ENCODE measurements at regions not wholly inside any gene's neighbourhood (a gene's known extent, or its start where the extent isn't known, plus 50 kb on each side); places are given as distances from the start of the nearest gene placed in this dataset.
"Not testable (repeated sequence)": the region's sequence is repeated elsewhere in the genome, so short reads cannot be mapped to it uniquely, and the experiment has no call there.

- DNase-seq (ENCODE audit: low read depth in 1 of 2, low spot score in 1 of 2) = no peak
Observed at GRCh38 chr5:159582756-159583541, 252.7 kb upstream of the IL12B start.

GRCh38 chr5:159586921-159587320 lies 256.6 kb upstream of the IL12B start:
- DNase-seq (ENCODE audit: low read depth in 1 of 2, low spot score in 1 of 2) = no peak

- no peak for DNase-seq (ENCODE audit: low read depth in 1 of 2, low spot score in 1 of 2)
Observed at GRCh38 chr5:159588941-159589340, 258.7 kb upstream of the IL12B start.

- no peak for DNase-seq (ENCODE audit: low read depth in 1 of 2, low spot score in 1 of 2)
Observed at GRCh38 chr5:159593518-159594073, 263.3 kb upstream of the IL12B start.

GRCh38 chr5:159595561-159595960 lies 265.3 kb upstream of the IL12B start:
- not testable (repeated sequence) for DNase-seq (ENCODE audit: low read depth in 1 of 2, low spot score in 1 of 2)

- no peak for DNase-seq (ENCODE audit: low read depth in 1 of 2, low spot score in 1 of 2)
Observed at GRCh38 chr5:159601216-159601615, 270.9 kb upstream of the IL12B start.

GRCh38 chr5:159602434-159602833 lies 272.1 kb upstream of the IL12B start:
- DNase-seq (ENCODE audit: low read depth in 1 of 2, low spot score in 1 of 2) = no peak

GRCh38 chr5:159605585-159605984 lies 275.3 kb upstream of the IL12B start:
- DNase-seq (ENCODE audit: low read depth in 1 of 2, low spot score in 1 of 2) = no peak

GRCh38 chr5:159609359-159609758 lies 279.1 kb upstream of the IL12B start:
- DNase-seq (ENCODE audit: low read depth in 1 of 2, low spot score in 1 of 2) = no peak

- no peak for DNase-seq (ENCODE audit: low read depth in 1 of 2, low spot score in 1 of 2)
Observed at GRCh38 chr5:159610966-159611579, 280.8 kb upstream of the IL12B start.

- no peak for DNase-seq (ENCODE audit: low read depth in 1 of 2, low spot score in 1 of 2)
Observed at GRCh38 chr5:159616952-159617351, 286.7 kb upstream of the IL12B start.

- DNase-seq (ENCODE audit: low read depth in 1 of 2, low spot score in 1 of 2) = no peak
Observed at GRCh38 chr5:159619826-159620225, 289.5 kb upstream of the IL12B start.

GRCh38 chr5:159620853-159621540 lies 290.7 kb upstream of the IL12B start:
- DNase-seq (ENCODE audit: low read depth in 1 of 2, low spot score in 1 of 2) = no peak

GRCh38 chr5:159628703-159629102 lies 287.6 kb upstream of the ADRA1B start:
- no peak for DNase-seq (ENCODE audit: low read depth in 1 of 2, low spot score in 1 of 2)

GRCh38 chr5:159629158-159629557 lies 287.1 kb upstream of the ADRA1B start:
- no peak for DNase-seq (ENCODE audit: low read depth in 1 of 2, low spot score in 1 of 2)

- DNase-seq (ENCODE audit: low read depth in 1 of 2, low spot score in 1 of 2) = no peak
Observed at GRCh38 chr5:159630545-159630944, 285.7 kb upstream of the ADRA1B start.

- DNase-seq (ENCODE audit: low read depth in 1 of 2, low spot score in 1 of 2) = no peak
Observed at GRCh38 chr5:159631001-159631400, 285.3 kb upstream of the ADRA1B start.

- DNase-seq (ENCODE audit: low read depth in 1 of 2, low spot score in 1 of 2) = no peak
Observed at GRCh38 chr5:159632866-159633265, 283.4 kb upstream of the ADRA1B start.

- DNase-seq (ENCODE audit: low read depth in 1 of 2, low spot score in 1 of 2) = no peak
Observed at GRCh38 chr5:159638481-159638880, 277.8 kb upstream of the ADRA1B start.

GRCh38 chr5:159638954-159639559 lies 277.2 kb upstream of the ADRA1B start:
- no peak for DNase-seq (ENCODE audit: low read depth in 1 of 2, low spot score in 1 of 2)

- DNase-seq (ENCODE audit: low read depth in 1 of 2, low spot score in 1 of 2) = no peak
Observed at GRCh38 chr5:159639590-159639989, 276.7 kb upstream of the ADRA1B start.
